ENCODE measurements at regions not wholly inside any gene's neighbourhood (a gene's known extent, or its start where the extent isn't known, plus 50 kb on each side); places are given as distances from the start of the nearest gene placed in this dataset.

DNA sequence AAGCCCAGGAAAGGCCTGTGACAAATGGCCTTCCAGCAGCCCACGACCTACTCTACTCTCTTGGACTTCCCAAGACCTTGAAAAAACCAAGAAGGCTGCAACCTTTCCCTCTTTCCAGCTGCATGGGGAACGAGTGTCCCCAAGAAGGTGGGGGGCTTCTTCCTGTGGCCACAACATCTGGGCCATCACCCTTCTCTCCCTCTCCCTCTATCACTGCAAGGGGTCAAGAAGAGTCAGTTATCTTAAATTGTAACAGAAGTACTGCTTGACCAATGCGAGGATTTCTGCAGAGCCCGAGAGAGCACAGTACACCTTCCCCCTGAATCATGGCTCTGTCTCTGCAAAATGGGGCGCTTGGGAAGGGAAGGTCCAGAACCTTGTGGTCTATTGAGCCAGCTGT lies 63.7 kb upstream of the ACAN start (continued):
- TF ChIP-seq KAT7 (CRISPR knock-in tag; IDR thresholded peaks at IDR 0.05; ENCODE audit: borderline replicate concordance) (no peak), OVOL2 (CRISPR knock-in tag; IDR thresholded peaks at IDR 0.05; ENCODE audit: borderline replicate concordance) (no peak), HMGA2 (CRISPR knock-in tag; IDR thresholded peaks at IDR 0.05) (no peak), ERG (CRISPR knock-in tag; IDR thresholded peaks at IDR 0.05) (no peak), ELF4 (CRISPR knock-in tag; IDR thresholded peaks at IDR 0.05; ENCODE audit: low read depth) (no peak), ZNF232 (CRISPR knock-in tag; IDR thresholded peaks at IDR 0.05) (no peak), ZNF219 (CRISPR knock-in tag; IDR thresholded peaks at IDR 0.05; ENCODE audit: borderline replicate concordance) (no peak), IRF2 (CRISPR knock-in tag; IDR thresholded peaks at IDR 0.05; ENCODE audit: borderline replicate concordance, low read depth) (no peak)
- TF ChIP-seq, protein P1, sequence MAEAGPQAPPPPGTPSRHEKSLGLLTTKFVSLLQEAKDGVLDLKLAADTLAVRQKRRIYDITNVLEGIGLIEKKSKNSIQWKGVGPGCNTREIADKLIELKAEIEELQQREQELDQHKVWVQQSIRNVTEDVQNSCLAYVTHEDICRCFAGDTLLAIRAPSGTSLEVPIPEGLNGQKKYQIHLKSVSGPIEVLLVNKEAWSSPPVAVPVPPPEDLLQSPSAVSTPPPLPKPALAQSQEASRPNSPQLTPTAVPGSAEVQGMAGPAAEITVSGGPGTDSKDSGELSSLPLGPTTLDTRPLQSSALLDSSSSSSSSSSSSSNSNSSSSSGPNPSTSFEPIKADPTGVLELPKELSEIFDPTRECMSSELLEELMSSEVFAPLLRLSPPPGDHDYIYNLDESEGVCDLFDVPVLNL (CRISPR knock-in tag; IDR thresholded peaks at IDR 0.05; ENCODE audit: borderline replicate concordance, low read depth): no peak

GRCh38 chr15:88740356-88740755 lies 62.9 kb upstream of the ACAN start:
- Mint-ChIP-seq H3K27me3 (ENCODE audit: low read depth) (peaks cover 4% of the 10 kb centered on the region; the same call in 1 of the 2 replicates), H3K4me3 (no peak overlapping the region), H3K9me3 (no peaks in the 10 kb centered on the region), H3K36me3 (no peaks in the 10 kb centered on the region), H3K27ac (no peak overlapping the region), H3K4me1 (peaks cover 8% of the 10 kb centered on the region)
- ATAC-seq (no peak), DNase-seq (ENCODE audit: low spot score) (no peak)
- TF ChIP-seq NFE2L1 (CRISPR knock-in tag; IDR thresholded peaks at IDR 0.05): no peak
- no peak for TF ChIP-seq ARID4B (CRISPR knock-in tag; IDR thresholded peaks at IDR 0.05; ENCODE audit: borderline replicate concordance)
- TF ChIP-seq TEAD4 (CRISPR knock-in tag; IDR thresholded peaks at IDR 0.05): no peak
- POLR2A ChIA-PET: no interaction called here
- CTCF ChIA-PET: no interaction called here

DNA sequence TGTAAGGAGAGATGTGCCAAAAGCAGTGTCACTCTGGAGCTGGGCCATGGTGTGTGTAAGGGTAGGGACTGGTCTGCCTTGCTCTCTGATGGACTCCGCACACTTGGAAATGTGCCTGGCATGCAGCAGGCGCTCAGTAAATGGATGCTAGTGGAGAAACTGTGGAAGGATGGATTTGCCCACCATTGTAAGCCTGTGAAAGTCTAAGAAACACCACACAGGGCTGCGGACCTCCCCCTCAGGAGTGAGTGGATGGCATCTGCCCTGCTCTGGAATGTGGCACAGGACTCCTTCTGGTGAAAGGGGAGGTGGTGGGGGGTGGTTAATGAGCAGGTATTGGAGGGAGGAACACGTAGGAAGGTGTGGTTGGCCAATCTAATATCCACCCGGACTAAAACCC lies 62.2 kb upstream of the ACAN start:
- H3K27me3 Mint-ChIP-seq (ENCODE audit: low read depth): peaks cover 4% of the 10 kb centered on the region; the same call in 1 of the 2 replicates
- DNase-seq (ENCODE audit: low spot score) (no peak), ATAC-seq (no peak)
- TF ChIP-seq FOXP4 (CRISPR knock-in tag; IDR thresholded peaks at IDR 0.05) (no peak), IRF2 (CRISPR knock-in tag; IDR thresholded peaks at IDR 0.05; ENCODE audit: borderline replicate concordance, low read depth) (no peak)
- TF ChIP-seq, protein P2, sequence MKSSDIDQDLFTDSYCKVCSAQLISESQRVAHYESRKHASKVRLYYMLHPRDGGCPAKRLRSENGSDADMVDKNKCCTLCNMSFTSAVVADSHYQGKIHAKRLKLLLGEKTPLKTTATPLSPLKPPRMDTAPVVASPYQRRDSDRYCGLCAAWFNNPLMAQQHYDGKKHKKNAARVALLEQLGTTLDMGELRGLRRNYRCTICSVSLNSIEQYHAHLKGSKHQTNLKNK (CRISPR knock-in tag; IDR thresholded peaks at IDR 0.05): no peak
- ChIA-PET POLR2A (no interaction called here), CTCF (no interaction called here)
- no peaks in the 10 kb centered on the region for H3K9me3 Mint-ChIP-seq
- H3K4me3 Mint-ChIP-seq: no peak overlapping the region
- no peak overlapping the region; the same call in 1 of the 2 replicates for H3K27ac Mint-ChIP-seq
- no peaks in the 10 kb centered on the region for H3K36me3 Mint-ChIP-seq
- H3K4me1 Mint-ChIP-seq: peaks cover 8% of the 10 kb centered on the region

All from WTC11 (cell line).